ENCODE measurements at regions not wholly inside any gene's neighbourhood (a gene's known extent, or its start where the extent isn't known, plus 50 kb on each side); places are given as distances from the start of the nearest gene placed in this dataset.

GRCh38 chr2:123015186-123015585, 1009.9 kb upstream of the CNTNAP5 start:
- TF ChIP-seq POLR2AphosphoS5 (IDR thresholded peaks at IDR 0.05; ENCODE audit: low read depth, low read length) = no peak
- no peak for TF ChIP-seq SIN3A (IDR thresholded peaks at IDR 0.05; ENCODE audit: borderline replicate concordance, insufficient read depth, low read length)
- TF ChIP-seq TAF1 (IDR thresholded peaks at IDR 0.05; ENCODE audit: borderline replicate concordance, insufficient read depth, low read length) = no peak
- no peak for TF ChIP-seq REST (IDR thresholded peaks at IDR 0.05; ENCODE audit: insufficient read depth in 1 of 2, low read depth in 2 of 2, low read length in 2 of 2)
- no peak for TF ChIP-seq FOXP2 (optimal IDR thresholded peaks at IDR 0.05; ENCODE audit: borderline replicate concordance, extremely low read depth, extremely low read length, insufficient read depth)

All from PFSK-1 (cell line).